ENCODE measurements at regions not wholly inside any gene's neighbourhood (a gene's known extent, or its start where the extent isn't known, plus 50 kb on each side); places are given as distances from the start of the nearest gene placed in this dataset.
"Not testable (repeated sequence)": the region's sequence is repeated elsewhere in the genome, so short reads cannot be mapped to it uniquely, and the experiment has no call there.

GRCh38 chr5:159504106-159504856, 174.0 kb upstream of the IL12B start:
- no peak for DNase-seq

GRCh38 chr5:159504857-159505304, 174.6 kb upstream of the IL12B start:
- no peak for DNase-seq

GRCh38 chr5:159507055-159507454, 176.8 kb upstream of the IL12B start:
- DNase-seq: no peak

- no peak for DNase-seq
Observed at GRCh38 chr5:159507661-159508060, 177.4 kb upstream of the IL12B start.

GRCh38 chr5:159508344-159508743, 178.1 kb upstream of the IL12B start:
- DNase-seq: no peak

GRCh38 chr5:159509002-159509660, 178.8 kb upstream of the IL12B start:
- no peak for DNase-seq

GRCh38 chr5:159510282-159510681, 180.0 kb upstream of the IL12B start:
- DNase-seq: no peak

- no peak for DNase-seq
Observed at GRCh38 chr5:159511570-159511969, 181.3 kb upstream of the IL12B start.

GRCh38 chr5:159512064-159512463, 181.8 kb upstream of the IL12B start:
- no peak for DNase-seq

GRCh38 chr5:159514229-159514810, 184.0 kb upstream of the IL12B start:
- DNase-seq: no peak

GRCh38 chr5:159515197-159515596, 184.9 kb upstream of the IL12B start:
- no peak for DNase-seq

- DNase-seq: peak; percentile 89
Observed at GRCh38 chr5:159515909-159516415, 185.7 kb upstream of the IL12B start.

GRCh38 chr5:159518371-159518770, 188.1 kb upstream of the IL12B start:
- DNase-seq: no peak

GRCh38 chr5:159519365-159519764, 189.1 kb upstream of the IL12B start:
- no peak for DNase-seq

GRCh38 chr5:159522841-159523240, 192.6 kb upstream of the IL12B start:
- no peak for DNase-seq

- DNase-seq: not testable (repeated sequence)
Observed at GRCh38 chr5:159524279-159524678, 194.0 kb upstream of the IL12B start.

GRCh38 chr5:159525117-159525516, 194.8 kb upstream of the IL12B start:
- DNase-seq: no peak

GRCh38 chr5:159527546-159528254, 197.4 kb upstream of the IL12B start:
- no peak for DNase-seq

- no peak for DNase-seq
Observed at GRCh38 chr5:159531554-159532105, 201.3 kb upstream of the IL12B start.

- no peak for DNase-seq
Observed at GRCh38 chr5:159533197-159533596, 202.9 kb upstream of the IL12B start.

GRCh38 chr5:159536166-159536565, 205.9 kb upstream of the IL12B start:
- DNase-seq: no peak

- no peak for DNase-seq
Observed at GRCh38 chr5:159536646-159537045, 206.4 kb upstream of the IL12B start.

- no peak for DNase-seq
Observed at GRCh38 chr5:159539678-159540077, 209.4 kb upstream of the IL12B start.
